Right forelimb (tissue), 1 donor: ENCODE measurements at regions not wholly inside any gene's neighbourhood (a gene's known extent, or its start where the extent isn't known, plus 50 kb on each side); places are given as distances from the start of the nearest gene placed in this dataset.
"Not testable (repeated sequence)": the region's sequence is repeated elsewhere in the genome, so short reads cannot be mapped to it uniquely, and the experiment has no call there.

ENCODE experiments used
- DNase-seq: peaks from one replicate; pipeline ENCODE4 v3.0.0-alpha.2; 2018

DNA sequence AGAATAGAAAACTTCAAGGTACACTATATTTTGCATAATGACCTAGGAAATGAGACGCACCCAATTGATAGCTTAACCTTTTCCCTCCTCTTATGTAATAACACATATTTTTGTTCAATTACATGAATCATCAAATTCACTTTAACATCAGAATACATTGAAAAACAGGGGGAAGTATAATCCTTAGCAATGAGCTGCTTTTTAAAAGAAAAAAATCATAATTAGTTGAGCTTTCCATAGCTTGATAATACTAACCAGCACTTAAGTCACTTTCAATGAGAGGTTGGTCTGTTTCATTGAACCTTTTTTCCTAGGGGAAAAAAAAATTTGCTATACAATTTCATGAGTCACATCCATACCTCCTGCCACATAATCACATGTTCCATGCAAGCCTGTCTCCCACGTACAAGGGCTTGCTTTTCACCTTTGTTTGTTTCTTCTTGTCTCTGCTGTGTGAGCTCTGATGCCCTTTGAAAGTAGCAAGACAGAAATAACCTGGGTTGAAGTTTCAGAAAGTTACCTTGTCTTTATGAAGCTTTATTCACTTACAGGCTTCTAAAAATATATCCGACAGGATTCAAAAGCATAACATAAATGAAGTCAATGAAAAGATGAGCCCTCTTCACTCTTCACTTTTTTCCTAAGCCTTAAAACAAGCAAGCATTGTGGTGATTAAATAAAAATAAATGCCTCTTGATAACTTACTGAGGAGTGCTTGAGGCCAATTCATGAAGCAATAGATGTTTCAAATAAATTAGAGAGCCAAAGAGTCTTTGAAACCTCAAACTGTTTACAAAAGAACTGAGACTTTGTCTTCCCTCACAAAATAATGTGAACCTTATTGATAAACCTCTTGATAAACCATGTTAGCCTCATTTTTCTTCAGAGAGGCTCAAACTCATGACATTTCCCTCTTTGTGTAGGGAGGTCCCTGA, 108.5 kb downstream of the FEM1C start:
- no peak for DNase-seq

GRCh38 chr5:115435065-115435777, 109.4 kb downstream of the FEM1C start:
- no peak for DNase-seq

GRCh38 chr5:115433918-115434317, 110.7 kb downstream of the FEM1C start:
- no peak for DNase-seq

DNA sequence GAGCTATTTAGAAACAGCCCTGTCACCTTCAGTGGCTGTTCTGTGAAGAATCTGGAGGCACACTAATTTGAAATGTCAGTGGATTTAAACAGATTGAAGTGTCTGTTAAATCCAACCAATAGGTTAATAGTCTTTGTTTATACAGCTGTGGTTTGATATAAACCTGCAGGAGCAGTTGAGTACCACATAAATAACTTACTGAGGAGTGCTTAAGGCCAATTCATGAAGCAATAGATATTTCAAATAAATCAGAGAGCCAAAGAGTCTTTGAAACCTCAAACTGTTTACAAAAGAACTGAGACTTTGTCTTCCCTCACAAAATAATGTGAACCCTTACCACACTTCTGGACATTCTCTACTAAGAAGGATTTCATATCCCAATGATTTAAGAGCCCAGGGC, 111.9 kb downstream of the FEM1C start:
- DNase-seq, result no peak

- DNase-seq, result no peak
Measured at GRCh38 chr5:115431116-115431515, 113.5 kb downstream of the FEM1C start.

GRCh38 chr5:115430374-115430773, 114.2 kb downstream of the FEM1C start:
- no peak for DNase-seq

DNA sequence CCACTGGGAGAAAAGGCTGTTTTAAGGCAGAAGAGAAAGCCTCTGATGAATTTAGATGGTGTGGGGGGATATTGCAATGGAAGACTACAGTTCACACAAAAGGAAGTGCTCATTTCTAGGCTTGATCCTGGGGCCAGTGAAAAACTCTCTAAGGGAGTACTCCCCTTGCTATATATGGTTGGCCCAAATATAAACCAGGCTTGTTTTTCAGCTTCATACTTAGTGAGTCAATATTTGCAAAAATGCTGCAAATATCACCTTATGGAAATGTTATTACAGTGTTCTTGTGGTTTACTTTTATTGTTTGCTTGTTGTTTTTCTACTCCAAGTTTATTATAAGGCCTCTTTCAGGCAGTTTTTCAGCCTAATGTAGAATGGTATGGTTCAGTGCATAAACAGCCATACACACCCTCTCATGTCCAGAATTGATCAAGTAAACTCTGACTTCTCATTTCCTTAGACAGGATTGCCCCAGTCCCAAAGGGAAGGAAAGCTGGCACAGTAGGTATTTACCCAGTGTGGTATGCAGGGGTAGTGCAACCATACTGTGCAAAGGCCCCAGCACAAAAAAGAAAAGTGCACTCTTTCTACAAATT, 115.1 kb downstream of the FEM1C start:
- no peak for DNase-seq

DNA sequence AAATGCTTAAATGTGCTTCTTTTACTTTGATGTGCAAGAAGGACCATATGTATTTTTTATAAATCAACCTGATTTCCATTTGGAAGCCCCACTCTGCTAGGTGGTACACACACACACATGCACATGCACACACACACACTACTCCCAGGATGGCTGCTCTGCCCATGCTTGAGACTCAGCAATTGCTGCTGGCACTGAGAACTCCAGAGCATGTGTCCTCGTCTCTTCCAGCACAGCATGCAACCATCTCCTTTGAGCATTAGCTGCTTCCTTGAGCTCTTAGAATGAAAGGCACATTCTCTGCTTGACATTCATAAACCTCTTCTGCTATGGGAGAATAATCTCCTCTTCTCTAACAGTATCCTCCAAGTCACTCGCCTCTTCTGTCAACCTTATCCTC, 115.9 kb downstream of the FEM1C start:
- DNase-seq, result no peak

GRCh38 chr5:115428248-115428647, 116.3 kb downstream of the FEM1C start:
- DNase-seq, result no peak

DNA sequence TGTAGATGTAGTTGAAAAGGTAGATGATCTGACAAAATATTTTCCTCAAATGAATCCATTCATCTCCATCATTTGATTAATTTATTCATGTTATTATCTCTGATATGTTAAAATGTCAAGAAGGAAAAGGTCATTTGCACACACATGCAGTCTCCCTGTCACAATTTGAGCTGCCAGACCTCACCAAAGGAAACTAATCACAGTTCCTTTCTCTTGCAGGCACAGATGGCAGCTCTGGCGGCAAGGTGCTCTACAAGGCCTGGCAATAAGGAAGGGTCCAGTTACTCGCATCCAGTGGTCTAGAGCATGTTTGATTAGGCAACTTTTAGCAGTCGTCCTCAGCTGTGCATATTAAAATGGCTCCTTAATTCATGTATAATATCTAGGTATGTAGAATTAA, 120.1 kb downstream of the FEM1C start:
- DNase-seq, result no peak

DNA sequence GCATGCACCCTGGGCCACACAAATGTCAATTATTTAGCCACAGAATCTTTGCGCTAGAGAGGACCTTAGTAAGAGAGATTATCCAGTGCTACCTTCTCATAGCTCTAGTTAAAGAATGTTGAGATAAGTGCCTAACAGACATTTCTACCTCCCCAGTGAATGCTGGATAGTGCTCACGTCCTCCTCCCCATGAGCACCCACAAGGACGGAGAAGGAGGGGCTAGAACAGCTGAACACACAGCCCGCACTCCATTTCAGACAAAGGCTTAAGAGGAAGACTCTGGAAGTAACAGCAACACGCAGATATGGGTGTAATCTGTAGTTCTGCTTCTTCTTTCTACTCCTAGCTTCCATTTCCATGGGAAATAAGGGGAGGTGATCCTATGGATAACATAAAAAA, 120.5 kb downstream of the FEM1C start:
- DNase-seq, result no peak

DNA sequence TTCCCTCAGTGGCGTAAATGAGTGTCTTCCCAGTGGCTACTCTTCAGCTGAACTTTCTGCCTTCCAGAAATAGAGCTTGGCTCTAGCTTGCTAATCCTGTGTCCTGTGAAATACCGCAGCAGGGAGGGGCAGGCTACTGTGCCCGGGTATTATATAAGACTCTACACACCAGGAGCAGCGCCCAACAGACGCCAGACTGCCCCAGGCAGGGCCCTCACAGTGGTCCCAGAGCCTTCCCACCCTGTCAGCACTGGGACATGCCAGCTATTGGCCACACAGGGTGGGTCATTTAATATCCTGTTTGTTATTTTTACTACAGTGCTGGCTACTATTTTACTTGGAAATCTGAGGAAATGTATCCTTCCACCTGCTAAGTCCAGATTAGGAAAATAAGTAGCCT, 121.0 kb downstream of the FEM1C start:
- DNase-seq, result no peak

GRCh38 chr5:115423051-115423450, 121.5 kb downstream of the FEM1C start:
- no peak for DNase-seq

DNA sequence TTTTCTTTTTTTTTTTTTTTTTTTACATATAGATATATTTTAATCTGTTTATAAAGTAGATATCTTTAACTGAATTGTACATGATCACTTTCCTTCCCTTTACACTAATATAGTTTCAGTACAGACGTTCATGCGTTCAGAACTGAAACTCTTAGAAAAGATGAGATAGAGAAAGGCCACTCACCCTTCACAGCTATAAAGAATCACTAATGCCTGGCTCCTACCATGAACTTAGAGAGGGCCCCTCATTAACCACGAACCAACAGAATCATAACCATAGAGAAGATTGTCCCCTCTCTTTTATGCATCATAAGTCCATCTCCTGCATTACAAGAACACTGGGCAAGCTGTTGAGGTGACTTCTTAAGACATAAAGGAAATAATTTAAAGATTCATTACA, 123.8 kb downstream of the FEM1C start:
- not testable (repeated sequence) for DNase-seq

DNA sequence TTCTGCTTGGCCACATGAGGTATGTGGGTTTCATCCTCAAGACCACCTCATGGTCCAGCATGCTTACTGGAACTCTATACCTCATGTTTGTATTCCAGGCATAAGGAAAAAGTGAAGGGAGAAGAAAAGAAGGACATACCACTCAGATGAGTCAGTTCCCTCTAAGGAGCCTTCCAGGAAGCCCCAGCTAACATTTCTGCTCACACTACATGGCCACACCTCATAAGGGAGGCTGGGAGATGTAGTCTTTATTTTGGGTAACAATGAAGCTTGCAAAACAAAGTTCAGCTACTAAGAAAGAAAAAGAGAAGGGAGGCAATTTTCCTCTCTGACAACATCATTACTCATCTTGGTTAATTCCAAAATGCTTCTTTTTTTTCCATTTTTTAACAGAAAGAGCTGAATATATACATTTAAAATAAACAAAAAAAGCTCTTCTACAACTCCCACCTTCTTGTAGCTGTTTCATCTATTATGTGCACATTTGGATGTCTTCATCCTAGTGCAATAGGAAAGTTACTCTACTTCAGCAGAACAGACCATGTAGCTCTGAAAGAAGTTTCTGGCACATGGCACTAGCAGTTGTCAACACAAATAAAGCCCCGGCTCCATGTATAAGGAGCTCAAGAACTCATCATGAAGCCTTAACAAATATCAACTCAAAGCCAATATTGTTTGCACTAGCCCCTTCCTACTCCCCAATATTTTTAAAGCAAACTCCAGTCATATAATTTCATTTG, 123.6 kb upstream of the CCDC112 start:
- no peak for DNase-seq

DNA sequence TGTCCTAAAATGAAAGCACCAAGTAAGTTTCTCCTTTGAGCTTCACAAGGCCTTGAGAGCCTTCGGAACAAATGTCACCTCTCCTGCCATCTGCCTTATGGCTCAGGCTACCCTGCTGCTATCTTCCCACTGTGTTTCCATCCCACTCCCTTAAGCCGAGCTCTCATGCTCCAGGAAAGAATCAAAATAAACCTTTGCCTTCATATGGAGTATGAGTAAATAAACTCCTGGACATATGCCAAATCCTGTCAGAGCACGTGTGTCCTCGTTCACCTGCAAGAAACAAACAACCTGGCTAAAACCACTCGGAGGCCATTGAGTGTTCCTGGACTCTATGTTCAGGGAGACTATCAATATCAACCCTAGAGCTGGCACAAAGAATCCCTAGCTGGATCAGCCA, 122.3 kb upstream of the CCDC112 start:
- no peak for DNase-seq

DNA sequence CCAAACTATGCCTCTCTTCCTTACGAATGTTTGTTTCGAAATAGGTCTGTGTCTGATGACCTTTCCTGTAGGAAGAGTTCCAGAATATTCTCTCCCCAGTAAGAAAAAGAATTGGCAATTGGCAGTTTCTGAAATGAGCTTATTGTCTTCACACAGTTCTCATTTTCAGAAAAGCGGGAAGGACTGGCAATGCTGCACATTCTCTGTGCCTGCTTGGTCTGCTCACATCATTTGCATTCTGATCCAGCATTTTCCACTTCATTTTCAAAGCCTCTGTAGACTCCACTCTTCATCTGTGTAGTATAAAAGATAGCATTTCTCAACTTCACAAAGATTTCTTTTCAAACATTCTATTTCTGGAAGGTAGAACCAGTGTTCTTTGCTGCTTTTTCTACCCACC, 120.6 kb upstream of the CCDC112 start:
- DNase-seq, result no peak

- no peak for DNase-seq
Measured at GRCh38 chr5:115415143-115415491, 118.7 kb upstream of the CCDC112 start.

- peak; percentile 67 for DNase-seq
Measured at GRCh38 chr5:115414406-115415142, 118.1 kb upstream of the CCDC112 start.

- DNase-seq, result no peak
Measured at GRCh38 chr5:115413651-115414050, 117.2 kb upstream of the CCDC112 start.

- no peak for DNase-seq
Measured at GRCh38 chr5:115409094-115409493, 112.6 kb upstream of the CCDC112 start.

DNA sequence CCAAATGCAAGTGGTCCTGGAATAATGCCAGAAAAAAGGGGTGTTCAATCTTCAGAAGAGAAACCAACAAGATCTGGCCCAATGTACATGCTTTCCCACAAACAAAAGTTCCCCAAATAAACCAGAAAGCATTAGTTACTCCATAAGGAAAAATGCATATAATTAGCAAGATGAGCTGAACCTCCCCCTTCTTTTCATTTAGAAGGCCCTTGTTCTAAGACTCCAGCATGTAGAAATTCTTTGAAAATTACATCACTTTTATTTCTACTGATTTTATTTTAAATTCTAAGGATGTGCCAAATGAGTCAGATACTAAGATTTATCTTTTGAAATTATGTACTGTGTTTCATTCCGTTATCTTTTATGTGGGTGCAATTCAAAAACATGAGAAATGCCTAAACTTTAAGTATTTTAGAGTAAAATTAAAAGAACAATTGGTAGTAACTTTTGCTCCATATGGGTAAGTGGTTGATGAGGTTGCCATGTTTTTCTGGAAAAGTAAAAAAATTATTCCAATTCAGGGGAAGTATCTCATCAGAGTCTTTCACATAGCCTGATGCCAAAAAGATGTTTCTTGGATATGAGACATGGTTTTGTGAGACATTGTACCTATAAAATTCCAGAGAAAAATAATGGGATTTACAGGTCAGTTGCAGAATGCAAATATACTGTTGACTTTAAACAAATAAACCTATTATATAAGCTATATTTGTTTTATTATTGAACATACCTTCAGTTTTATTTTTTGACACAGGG, 106.5 kb upstream of the CCDC112 start:
- DNase-seq, result no peak
